Activated naive CD8-positive, alpha-beta T cell treated with anti-CD3 and anti-CD28 coated beads for 36 hours (primary cell): ENCODE measurements at regions not wholly inside any gene's neighbourhood (a gene's known extent, or its start where the extent isn't known, plus 50 kb on each side); places are given as distances from the start of the nearest gene placed in this dataset.

Source experiments
- DNase-seq: peaks from one replicate; pipeline ENCODE4 v3.0.0; 2021
- H3K27ac Mint-ChIP-seq: one replicate; pipeline ENCODE4 v1.8.0; 2022; ENCODE audit warnings: mild to moderate bottlenecking, moderate library complexity, mixed read lengths
- H3K27me3 Mint-ChIP-seq: one replicate; pipeline ENCODE4 v1.8.0; 2022; ENCODE audit warnings: mild to moderate bottlenecking, mixed read lengths
- H3K36me3 Mint-ChIP-seq: one replicate; pipeline ENCODE4 v1.8.0; 2021; ENCODE audit warnings: mild to moderate bottlenecking, mixed read lengths
- H3K4me1 Mint-ChIP-seq: one replicate; pipeline ENCODE4 v1.8.0; 2021; ENCODE audit warnings: mixed read lengths
- H3K4me3 Mint-ChIP-seq: one replicate; pipeline ENCODE4 v1.8.0; 2022; ENCODE audit warnings: mild to moderate bottlenecking, moderate library complexity, mixed read lengths
- H3K9me3 Mint-ChIP-seq: one replicate; pipeline ENCODE4 v1.8.0; 2022; ENCODE audit warnings: mixed read lengths

DNA sequence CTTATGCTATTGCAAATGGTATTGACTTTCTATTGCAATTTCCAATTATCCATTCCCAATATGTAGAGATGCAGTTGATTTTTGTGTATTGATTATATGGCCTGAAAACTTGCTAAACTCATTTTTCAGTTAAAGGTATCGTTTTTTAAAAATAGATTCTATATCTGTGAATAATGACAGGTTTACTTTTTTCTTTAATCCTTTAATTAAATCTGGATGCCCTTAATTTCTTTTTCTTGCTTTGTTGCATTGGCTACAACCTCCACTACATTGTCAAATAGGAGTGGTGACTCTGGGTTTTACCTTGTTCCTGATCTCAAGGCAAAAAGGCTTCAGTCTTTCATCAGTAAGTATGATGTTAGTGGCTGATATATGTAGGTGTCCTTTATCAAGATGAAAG is 522.4 kb downstream of the MATN1 start:
- DNase-seq: no peak
- H3K4me1 Mint-ChIP-seq: no peaks in the 10 kb centered on the region
- no peak overlapping the region for H3K4me3 Mint-ChIP-seq
- H3K36me3 Mint-ChIP-seq: no peaks in the 10 kb centered on the region
- H3K27ac Mint-ChIP-seq: no peak overlapping the region
- no peaks in the 10 kb centered on the region for H3K9me3 Mint-ChIP-seq
- H3K27me3 Mint-ChIP-seq: peaks cover 16% of the 10 kb centered on the region

GRCh38 chr1:30200161-30200560 is 523.2 kb downstream of the MATN1 start:
- no peak overlapping the region for H3K4me3 Mint-ChIP-seq
- H3K27ac Mint-ChIP-seq: no peak overlapping the region
- no peaks in the 10 kb centered on the region for H3K36me3 Mint-ChIP-seq
- no peak for DNase-seq
- H3K9me3 Mint-ChIP-seq: no peaks in the 10 kb centered on the region
- H3K27me3 Mint-ChIP-seq: peaks cover 21% of the 10 kb centered on the region
- no peaks in the 10 kb centered on the region for H3K4me1 Mint-ChIP-seq

- peaks cover 24% of the 10 kb centered on the region for H3K27me3 Mint-ChIP-seq
- no peak overlapping the region for H3K4me3 Mint-ChIP-seq
- H3K27ac Mint-ChIP-seq: no peak overlapping the region
- DNase-seq: no peak
- no peaks in the 10 kb centered on the region for H3K9me3 Mint-ChIP-seq
- H3K36me3 Mint-ChIP-seq: no peaks in the 10 kb centered on the region
- no peaks in the 10 kb centered on the region for H3K4me1 Mint-ChIP-seq
Observed at GRCh38 chr1:30199563-30199962, 523.8 kb downstream of the MATN1 start.

- H3K9me3 Mint-ChIP-seq: no peaks in the 10 kb centered on the region
- H3K4me1 Mint-ChIP-seq: no peaks in the 10 kb centered on the region
- H3K27ac Mint-ChIP-seq: no peak overlapping the region
- peaks cover 24% of the 10 kb centered on the region for H3K27me3 Mint-ChIP-seq
- H3K4me3 Mint-ChIP-seq: no peak overlapping the region
- H3K36me3 Mint-ChIP-seq: no peaks in the 10 kb centered on the region
- DNase-seq: no peak
Observed at GRCh38 chr1:30198795-30199403, 524.5 kb downstream of the MATN1 start.

DNA sequence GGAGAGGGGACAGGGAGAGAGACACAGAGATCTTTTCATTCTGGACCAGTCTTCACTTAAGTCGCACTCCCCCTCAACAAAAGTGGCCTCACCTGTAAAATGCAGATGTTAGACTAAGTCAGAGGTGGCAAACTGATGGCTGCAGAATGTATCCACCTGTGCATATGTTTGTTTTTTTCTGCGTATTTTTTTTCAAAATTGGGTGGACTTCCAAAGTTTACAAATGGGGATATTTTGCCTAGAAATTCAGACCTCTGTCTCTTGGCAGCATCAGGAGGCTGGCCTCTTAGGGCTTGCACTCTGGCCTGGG is 525.0 kb downstream of the MATN1 start:
- peaks cover 24% of the 10 kb centered on the region for H3K27me3 Mint-ChIP-seq
- no peak overlapping the region for H3K4me3 Mint-ChIP-seq
- no peak overlapping the region for H3K27ac Mint-ChIP-seq
- H3K9me3 Mint-ChIP-seq: no peaks in the 10 kb centered on the region
- no peaks in the 10 kb centered on the region for H3K4me1 Mint-ChIP-seq
- no peak for DNase-seq
- no peaks in the 10 kb centered on the region for H3K36me3 Mint-ChIP-seq

DNA sequence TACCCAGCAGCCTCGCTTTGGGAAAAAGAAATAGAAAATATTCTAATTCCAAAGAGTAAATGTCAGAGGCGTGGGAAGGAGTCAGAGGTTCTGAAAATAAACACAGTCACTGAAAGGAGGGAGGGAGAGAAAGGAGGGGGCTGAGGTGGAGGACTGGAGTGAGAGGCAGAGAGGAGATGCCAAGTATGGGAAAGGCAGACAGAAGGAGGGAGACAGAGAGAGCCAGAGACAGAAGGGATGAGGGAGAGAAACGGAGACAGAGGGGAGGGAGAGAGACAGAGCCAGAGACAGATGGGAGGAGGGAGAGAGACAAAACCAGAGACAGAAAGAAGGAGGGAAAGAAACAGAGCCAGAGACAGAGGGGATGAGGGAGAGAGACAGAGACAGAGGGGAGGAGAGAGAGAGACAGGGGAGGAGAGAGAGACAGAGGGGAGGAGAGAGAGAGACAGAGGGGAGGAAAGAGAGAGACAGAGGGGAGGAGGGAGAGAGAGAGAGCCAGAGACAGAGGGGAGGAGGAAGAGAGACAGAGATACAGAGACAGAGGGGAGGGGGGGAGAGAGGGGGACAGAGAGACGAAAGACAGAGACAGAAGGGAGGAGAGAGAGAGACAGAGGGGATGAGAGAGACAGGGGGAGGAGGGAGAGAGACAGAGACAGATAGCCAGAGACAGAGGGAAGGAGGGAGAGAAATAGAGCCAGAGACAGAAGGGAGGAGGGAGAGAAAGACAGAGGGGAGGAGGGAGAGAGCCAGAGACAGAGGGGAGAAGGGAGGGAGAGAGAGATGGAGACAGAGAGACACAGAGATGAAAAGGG is 525.5 kb downstream of the MATN1 start:
- DNase-seq: no peak
- Mint-ChIP-seq H3K4me1 (no peaks in the 10 kb centered on the region), H3K27me3 (peaks cover 24% of the 10 kb centered on the region), H3K36me3 (no peaks in the 10 kb centered on the region), H3K4me3 (no peak overlapping the region), H3K27ac (no peak overlapping the region), H3K9me3 (no peaks in the 10 kb centered on the region)

GRCh38 chr1:30196872-30197638 is 526.3 kb downstream of the MATN1 start:
- Mint-ChIP-seq H3K27me3 (peaks cover 24% of the 10 kb centered on the region), H3K36me3 (no peaks in the 10 kb centered on the region), H3K4me1 (no peaks in the 10 kb centered on the region), H3K9me3 (no peaks in the 10 kb centered on the region), H3K4me3 (no peak overlapping the region), H3K27ac (no peak overlapping the region)
- no peak for DNase-seq

DNA sequence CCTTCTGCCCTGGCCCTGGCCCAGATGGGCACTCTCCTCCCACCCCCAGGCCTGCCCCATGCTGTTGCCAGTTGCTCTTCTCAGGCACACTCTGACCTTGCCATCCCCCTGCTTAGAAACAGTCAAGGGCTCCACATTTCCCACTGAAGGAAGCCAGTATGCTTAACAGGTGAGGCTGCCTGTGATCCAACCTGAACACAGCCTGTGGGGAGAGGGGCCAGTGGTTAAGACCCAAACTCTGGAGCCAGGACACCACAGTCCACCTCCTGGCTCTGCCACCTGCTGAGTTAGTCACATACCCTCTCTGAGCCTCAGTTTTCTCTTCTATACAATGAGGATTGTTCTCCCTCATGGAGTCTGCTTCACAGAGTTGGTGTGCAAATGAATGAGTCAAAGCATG is 526.9 kb downstream of the MATN1 start:
- DNase-seq: no peak
- H3K9me3 Mint-ChIP-seq: no peaks in the 10 kb centered on the region
- no peak overlapping the region for H3K4me3 Mint-ChIP-seq
- H3K27ac Mint-ChIP-seq: no peak overlapping the region
- H3K27me3 Mint-ChIP-seq: peaks cover 24% of the 10 kb centered on the region
- no peaks in the 10 kb centered on the region for H3K36me3 Mint-ChIP-seq
- no peaks in the 10 kb centered on the region for H3K4me1 Mint-ChIP-seq

GRCh38 chr1:30195424-30196134 is 527.8 kb downstream of the MATN1 start:
- Mint-ChIP-seq H3K4me1 (peaks cover 2% of the 10 kb centered on the region), H3K27me3 (peaks cover 24% of the 10 kb centered on the region), H3K4me3 (no peak overlapping the region), H3K27ac (no peak overlapping the region), H3K9me3 (no peaks in the 10 kb centered on the region), H3K36me3 (no peaks in the 10 kb centered on the region)
- no peak for DNase-seq

DNA sequence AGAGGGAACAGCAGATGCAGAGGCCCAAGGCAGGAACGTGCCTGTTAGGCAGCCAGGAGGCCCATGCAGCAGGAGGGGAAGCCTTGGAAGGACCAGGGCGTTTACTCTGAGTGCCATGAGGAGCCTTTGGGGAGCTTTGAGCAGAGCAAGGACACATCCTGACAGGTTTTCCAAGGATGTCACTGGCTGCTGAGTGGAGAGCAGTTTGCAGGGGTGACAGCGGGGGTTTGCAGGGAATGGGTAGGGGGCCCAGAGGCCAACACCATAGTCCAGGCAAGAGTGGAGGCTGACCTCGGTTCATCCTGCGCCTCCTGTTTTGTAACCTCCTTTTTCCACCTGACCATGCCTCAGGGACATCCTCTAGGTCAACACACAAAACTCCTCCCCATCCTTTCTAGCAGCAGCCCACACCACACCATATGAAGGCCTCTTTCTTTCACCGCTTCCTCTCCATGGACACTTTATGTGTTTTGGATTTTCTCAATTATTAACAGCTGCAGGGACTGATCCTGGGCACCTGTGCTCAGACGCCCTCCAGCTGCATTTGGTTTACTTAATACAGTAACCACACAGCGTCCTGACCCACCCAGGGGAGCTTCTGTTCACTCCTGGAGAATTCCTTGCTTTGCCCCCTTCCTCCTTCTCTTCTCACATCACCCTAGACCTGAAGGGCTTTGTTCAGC is 528.5 kb downstream of the MATN1 start:
- no peaks in the 10 kb centered on the region for H3K36me3 Mint-ChIP-seq
- peaks cover 25% of the 10 kb centered on the region for H3K27me3 Mint-ChIP-seq
- H3K27ac Mint-ChIP-seq: no peak overlapping the region
- no peak overlapping the region for H3K4me3 Mint-ChIP-seq
- no peaks in the 10 kb centered on the region for H3K9me3 Mint-ChIP-seq
- peaks cover 2% of the 10 kb centered on the region for H3K4me1 Mint-ChIP-seq
- no peak for DNase-seq

GRCh38 chr1:30194046-30194619 is 529.3 kb downstream of the MATN1 start:
- no peak for DNase-seq
- Mint-ChIP-seq H3K4me3 (no peak overlapping the region), H3K9me3 (no peaks in the 10 kb centered on the region), H3K36me3 (no peaks in the 10 kb centered on the region), H3K27ac (no peak overlapping the region), H3K4me1 (peaks cover 2% of the 10 kb centered on the region), H3K27me3 (peaks cover 30% of the 10 kb centered on the region)

DNA sequence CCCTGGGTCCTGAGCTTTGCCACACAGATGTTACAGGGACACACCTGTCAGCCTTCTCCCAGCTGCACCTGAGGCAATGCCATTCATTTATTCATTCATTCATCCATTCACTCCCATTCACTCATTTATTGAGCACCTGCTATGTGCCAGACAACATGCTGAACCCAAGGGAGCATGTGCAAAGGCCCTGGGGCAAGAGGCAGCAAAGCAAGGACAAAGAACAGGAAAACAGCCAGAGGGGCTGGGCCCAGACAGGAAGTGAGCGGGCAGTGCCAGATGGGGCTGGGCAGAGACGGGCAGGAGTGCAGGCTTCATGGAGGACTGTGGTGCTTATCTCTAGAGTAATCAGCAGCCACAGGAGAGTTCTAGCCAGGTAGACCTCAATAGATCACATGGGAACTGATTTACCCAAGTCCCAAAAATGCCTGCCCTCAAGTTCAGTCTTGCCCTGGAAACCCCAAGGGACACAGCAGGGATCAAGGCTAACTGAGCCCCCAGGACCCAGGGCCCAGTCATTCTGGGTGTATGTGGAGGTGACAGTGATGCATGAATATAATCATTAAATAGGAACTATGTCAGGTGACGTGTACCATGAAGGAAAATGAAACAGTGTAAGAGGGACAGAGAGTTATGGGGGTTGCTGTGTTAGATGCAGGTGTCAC is 530.3 kb downstream of the MATN1 start:
- Mint-ChIP-seq H3K4me1 (peaks cover 2% of the 10 kb centered on the region), H3K36me3 (no peaks in the 10 kb centered on the region), H3K4me3 (no peak overlapping the region), H3K9me3 (no peaks in the 10 kb centered on the region), H3K27ac (no peak overlapping the region), H3K27me3 (peaks cover 28% of the 10 kb centered on the region)
- no peak for DNase-seq

DNA sequence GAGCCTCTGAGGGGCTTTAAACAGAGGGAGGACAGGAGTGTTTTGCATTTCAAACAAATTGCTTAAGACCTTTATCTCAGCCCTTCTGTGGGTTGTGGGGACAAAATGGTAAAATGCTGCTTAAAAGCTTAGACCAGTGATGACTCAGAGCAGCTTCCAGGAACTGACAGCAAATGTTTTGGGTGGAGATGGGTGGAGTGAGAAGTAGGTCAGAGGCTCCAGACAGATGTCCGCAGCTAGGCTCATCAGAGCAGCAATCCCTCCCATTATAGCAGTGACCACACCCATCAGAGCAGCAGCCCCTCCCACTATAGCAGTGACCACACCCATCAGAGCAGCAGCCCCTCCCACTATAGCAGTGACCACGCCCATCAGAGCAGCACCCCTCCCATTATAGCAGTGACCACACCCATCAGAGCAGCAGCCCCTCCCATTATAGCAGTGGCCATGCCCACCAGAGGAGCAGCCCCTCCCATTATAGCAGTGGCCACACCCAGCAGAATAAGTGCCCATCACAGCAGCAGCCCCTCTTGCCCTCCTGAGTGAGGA is 532.2 kb downstream of the MATN1 start:
- H3K4me3 Mint-ChIP-seq: no peak overlapping the region
- H3K27me3 Mint-ChIP-seq: peaks cover 17% of the 10 kb centered on the region
- H3K27ac Mint-ChIP-seq: no peak overlapping the region
- peak; percentile 4 for DNase-seq
- H3K36me3 Mint-ChIP-seq: no peaks in the 10 kb centered on the region
- no peaks in the 10 kb centered on the region for H3K9me3 Mint-ChIP-seq
- H3K4me1 Mint-ChIP-seq: peaks cover 2% of the 10 kb centered on the region
